ENCODE measurements at regions not wholly inside any gene's neighbourhood (a gene's known extent, or its start where the extent isn't known, plus 50 kb on each side); places are given as distances from the start of the nearest gene placed in this dataset.

- intact Hi-C loops (cut with micrococcal nuclease; ENCODE audit: unreplicated experiment), result no loop called here
- TF ChIP-seq EZH2 (IDR thresholded peaks at IDR 0.05; ENCODE audit: borderline replicate concordance, low read depth, low read length, poor library complexity, severe bottlenecking), result no peak
- no peak for TF ChIP-seq CTCF (conservative IDR thresholded peaks at IDR 0.05; ENCODE audit: low read depth, low read length)
- H3K27ac ChIP-seq (ENCODE audit: low read depth, low read length, poor library complexity, severe bottlenecking), result no peak overlapping the region
These were observed 157.2 kb upstream of the CARD18 start for GRCh38 chr11:105296806-105297205.

GRCh38 chr11:105296386-105296785, 156.8 kb upstream of the CARD18 start:
- no peaks in the 10 kb centered on the region for H3K36me3 ChIP-seq (ENCODE audit: insufficient read depth, low read length, poor library complexity, severe bottlenecking)
- no peaks in the 10 kb centered on the region for H3K9me3 ChIP-seq (ENCODE audit: low read depth, low read length, poor library complexity, severe bottlenecking)
- TF ChIP-seq EZH2 (IDR thresholded peaks at IDR 0.05; ENCODE audit: borderline replicate concordance, low read depth, low read length, poor library complexity, severe bottlenecking), result no peak
- no peak for TF ChIP-seq CTCF (conservative IDR thresholded peaks at IDR 0.05; ENCODE audit: low read depth, low read length)
- no peaks in the 10 kb centered on the region for H3K4me1 ChIP-seq (ENCODE audit: insufficient read depth, low read length, poor library complexity, severe bottlenecking)
- DNase-seq (ENCODE audit: low spot score), result no peak
- ChIA-PET POLR2A (ENCODE audit: low non-redundant PET) (no interaction called here), CTCF (no interaction called here)
- H3K27ac ChIP-seq (ENCODE audit: low read depth, low read length, poor library complexity, severe bottlenecking), result no peak overlapping the region
- intact Hi-C loops (cut with micrococcal nuclease; ENCODE audit: unreplicated experiment), result no loop called here
- H3K4me3 ChIP-seq (ENCODE audit: low read depth, low read length, poor library complexity, severe bottlenecking), result no peak overlapping the region
- H3K27me3 ChIP-seq (replicated peaks; ENCODE audit: insufficient read depth, low read depth, low read length, poor library complexity), result no peaks in the 10 kb centered on the region
- BruUV-seq (replicated peaks), result no TSS peak

More at GRCh38 chr11:105296806-105297205, 157.2 kb upstream of the CARD18 start:
- BruUV-seq (replicated peaks), result no TSS peak
- no peak for DNase-seq (ENCODE audit: low spot score)
- no peaks in the 10 kb centered on the region for H3K9me3 ChIP-seq (ENCODE audit: low read depth, low read length, poor library complexity, severe bottlenecking)
- ChIA-PET POLR2A (ENCODE audit: low non-redundant PET) (no interaction called here), CTCF (no interaction called here)
- no peaks in the 10 kb centered on the region for H3K36me3 ChIP-seq (ENCODE audit: insufficient read depth, low read length, poor library complexity, severe bottlenecking)
- H3K4me1 ChIP-seq (ENCODE audit: insufficient read depth, low read length, poor library complexity, severe bottlenecking), result no peaks in the 10 kb centered on the region
- no peaks in the 10 kb centered on the region for H3K27me3 ChIP-seq (replicated peaks; ENCODE audit: insufficient read depth, low read depth, low read length, poor library complexity)
- no peak overlapping the region for H3K4me3 ChIP-seq (ENCODE audit: low read depth, low read length, poor library complexity, severe bottlenecking)

GRCh38 chr11:105282658-105283057, 143.1 kb upstream of the CARD18 start:
- POLR2A ChIA-PET (ENCODE audit: low non-redundant PET), result no interaction called here
- DNase-seq (ENCODE audit: low spot score), result no peak
- no TSS peak for BruUV-seq (replicated peaks)
- Histone ChIP-seq H3K27ac (ENCODE audit: low read depth, low read length, poor library complexity, severe bottlenecking) (no peak overlapping the region), H3K27me3 (replicated peaks; ENCODE audit: insufficient read depth, low read depth, low read length, poor library complexity) (no peaks in the 10 kb centered on the region), H3K4me3 (ENCODE audit: low read depth, low read length, poor library complexity, severe bottlenecking) (no peak overlapping the region), H3K36me3 (ENCODE audit: insufficient read depth, low read length, poor library complexity, severe bottlenecking) (no peaks in the 10 kb centered on the region), H3K9me3 (ENCODE audit: low read depth, low read length, poor library complexity, severe bottlenecking) (no peaks in the 10 kb centered on the region), H3K4me1 (ENCODE audit: insufficient read depth, low read length, poor library complexity, severe bottlenecking) (no peaks in the 10 kb centered on the region)
- TF ChIP-seq EZH2 (IDR thresholded peaks at IDR 0.05; ENCODE audit: borderline replicate concordance, low read depth, low read length, poor library complexity, severe bottlenecking) (no peak), CTCF (conservative IDR thresholded peaks at IDR 0.05; ENCODE audit: low read depth, low read length) (no peak)
- CTCF ChIA-PET, result no interaction called here
- intact Hi-C loops (cut with micrococcal nuclease; ENCODE audit: unreplicated experiment), result no loop called here

Data from A673 (cell line).